DND-41 (cell line): ENCODE measurements at regions not wholly inside any gene's neighbourhood (a gene's known extent, or its start where the extent isn't known, plus 50 kb on each side); places are given as distances from the start of the nearest gene placed in this dataset.
"Not testable (repeated sequence)": the region's sequence is repeated elsewhere in the genome, so short reads cannot be mapped to it uniquely, and the experiment has no call there.

Experiments
- ATAC-seq: fragments of 200-7000 bp; cut with Tn5 transposase; 3 replicates; pipeline ENCODE4 v1.9.1; 2021; ENCODE audit warnings: low read depth; ENCODE audit not compliant: insufficient read depth
- DNase-seq: peaks from one replicate; pipeline ENCODE4 v3.0.0-alpha.2; 2020
- H2AFZ ChIP-seq: 2 replicates; pipeline ENCODE4 v1.6.0; 2012; ENCODE audit warnings: low read depth, low read length
- H3K27ac ChIP-seq: 2 replicates; pipeline ENCODE4 v1.5.1; 2012; ENCODE audit warnings: low read length, inconsistent platforms
- H3K27me3 ChIP-seq: fragments of 200-600 bp; sonication (generic); 2 replicates; pipeline ENCODE4 v1.6.0; 2012; ENCODE audit warnings: low read length, mild to moderate bottlenecking, inconsistent platforms; ENCODE audit not compliant: insufficient read depth, poor library complexity
- H3K36me3 ChIP-seq: 2 replicates; pipeline ENCODE4 v1.5.1; 2012; ENCODE audit warnings: low read length, inconsistent platforms; ENCODE audit not compliant: insufficient read depth
- H3K4me1 ChIP-seq: 2 replicates; pipeline ENCODE4 v1.5.1; 2012; ENCODE audit warnings: mild to moderate bottlenecking, low read length; ENCODE audit not compliant: insufficient read depth
- H3K4me2 ChIP-seq: 2 replicates; pipeline ENCODE4 v1.6.0; 2012; ENCODE audit warnings: mild to moderate bottlenecking, moderate library complexity, low read length, inconsistent platforms; ENCODE audit not compliant: insufficient read depth
- H3K4me3 ChIP-seq, 2 experiments: fragments of 200-600 bp in 1 of 2; shearing (Covaris generic) in 1 of 2; 2 replicates each; pipeline ENCODE4 v1.5.1; 2012 to 2016; ENCODE audit warnings: inconsistent platforms in 2 of 2, low read length in 2 of 2, mild to moderate bottlenecking in 2 of 2, low read depth in 1 of 2, moderate library complexity in 1 of 2
- H3K79me2 ChIP-seq: 2 replicates; pipeline ENCODE4 v1.6.0; 2012; ENCODE audit warnings: low read length, inconsistent platforms; ENCODE audit not compliant: insufficient read depth
- H3K9ac ChIP-seq: 2 replicates; pipeline ENCODE4 v1.6.0; 2012; ENCODE audit warnings: low read depth, mild to moderate bottlenecking, inconsistent platforms, low read length, moderate library complexity
- H3K9me3 ChIP-seq: 2 replicates; pipeline ENCODE4 v1.5.1; 2012; ENCODE audit warnings: low read length, moderate library complexity, mild to moderate bottlenecking, inconsistent platforms; ENCODE audit not compliant: insufficient read depth, severe bottlenecking
- H4K20me1 ChIP-seq: 2 replicates; pipeline ENCODE4 v1.6.0; 2012; ENCODE audit warnings: low read length; ENCODE audit not compliant: insufficient read depth
- EZH2 ChIP-seq: IDR thresholded peaks from 3 replicates; pipeline ENCODE4 v1.6.1; 2012; ENCODE audit warnings: borderline replicate concordance, low read depth, mild to moderate bottlenecking, moderate library complexity, low read length, inconsistent platforms; ENCODE audit not compliant: severe bottlenecking
- TF ChIP-seq, protein P1 (sequence below): IDR thresholded peaks from 2 replicates; pipeline ENCODE4 v1.5.1; 2012; ENCODE audit warnings: borderline replicate concordance, low read length, moderate library complexity, mild to moderate bottlenecking; ENCODE audit not compliant: poor library complexity, severe bottlenecking; ENCODE audit errors: extremely low read depth

DNA sequence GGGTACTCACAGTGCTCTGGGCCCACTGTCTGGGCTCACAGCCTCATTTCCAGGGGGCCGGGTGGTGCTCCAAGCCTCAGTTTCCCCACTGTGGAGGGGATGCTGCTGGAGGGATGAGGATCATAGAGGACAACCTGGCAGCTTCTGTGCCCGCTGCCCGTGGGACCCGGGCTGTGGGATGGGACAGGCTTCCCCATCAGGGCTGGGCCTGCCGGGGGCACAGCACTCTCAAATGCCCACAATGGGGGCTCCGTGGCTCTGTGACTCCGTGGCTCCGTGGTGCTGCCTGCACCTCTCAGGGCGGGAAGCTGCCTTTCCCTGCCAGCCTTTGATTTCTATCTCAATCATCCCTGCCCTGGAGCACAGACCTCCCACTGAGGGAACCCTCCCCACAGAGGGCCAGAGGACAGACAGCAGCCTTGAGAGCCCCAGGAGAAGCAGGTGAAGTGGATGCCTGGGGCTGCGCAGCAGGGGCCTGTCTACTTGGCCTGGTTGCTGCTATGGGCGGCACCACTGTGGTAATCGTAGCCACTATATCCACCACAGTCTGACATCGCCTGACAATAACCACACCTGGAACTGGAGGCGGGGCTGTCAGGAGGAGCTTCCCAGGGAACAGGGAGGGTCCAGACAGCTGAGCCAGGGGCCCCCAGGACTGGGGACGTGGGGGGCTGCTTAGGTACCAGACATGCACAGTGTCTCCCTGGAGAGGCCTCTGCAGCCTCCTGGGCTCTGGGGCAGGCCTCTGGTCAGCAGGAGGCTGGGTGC is 375.9 kb downstream of the TMEM121 start:
- Histone ChIP-seq H3K27ac (no peak overlapping the region), H3K36me3 (no peaks in the 10 kb centered on the region), H3K9ac (no peak overlapping the region), H3K4me3 (no peak overlapping the region), H3K9me3 (no peaks in the 10 kb centered on the region), H3K4me2 (no peak overlapping the region), H3K4me1 (no peaks in the 10 kb centered on the region), H4K20me1 (no peaks in the 10 kb centered on the region), H2AFZ (no peak overlapping the region), H3K27me3 (no peaks in the 10 kb centered on the region), H3K79me2 (no peaks in the 10 kb centered on the region)
- TF ChIP-seq, protein P1, sequence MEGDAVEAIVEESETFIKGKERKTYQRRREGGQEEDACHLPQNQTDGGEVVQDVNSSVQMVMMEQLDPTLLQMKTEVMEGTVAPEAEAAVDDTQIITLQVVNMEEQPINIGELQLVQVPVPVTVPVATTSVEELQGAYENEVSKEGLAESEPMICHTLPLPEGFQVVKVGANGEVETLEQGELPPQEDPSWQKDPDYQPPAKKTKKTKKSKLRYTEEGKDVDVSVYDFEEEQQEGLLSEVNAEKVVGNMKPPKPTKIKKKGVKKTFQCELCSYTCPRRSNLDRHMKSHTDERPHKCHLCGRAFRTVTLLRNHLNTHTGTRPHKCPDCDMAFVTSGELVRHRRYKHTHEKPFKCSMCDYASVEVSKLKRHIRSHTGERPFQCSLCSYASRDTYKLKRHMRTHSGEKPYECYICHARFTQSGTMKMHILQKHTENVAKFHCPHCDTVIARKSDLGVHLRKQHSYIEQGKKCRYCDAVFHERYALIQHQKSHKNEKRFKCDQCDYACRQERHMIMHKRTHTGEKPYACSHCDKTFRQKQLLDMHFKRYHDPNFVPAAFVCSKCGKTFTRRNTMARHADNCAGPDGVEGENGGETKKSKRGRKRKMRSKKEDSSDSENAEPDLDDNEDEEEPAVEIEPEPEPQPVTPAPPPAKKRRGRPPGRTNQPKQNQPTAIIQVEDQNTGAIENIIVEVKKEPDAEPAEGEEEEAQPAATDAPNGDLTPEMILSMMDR = no peak
- ATAC-seq (no peak), DNase-seq (no peak)

DNA sequence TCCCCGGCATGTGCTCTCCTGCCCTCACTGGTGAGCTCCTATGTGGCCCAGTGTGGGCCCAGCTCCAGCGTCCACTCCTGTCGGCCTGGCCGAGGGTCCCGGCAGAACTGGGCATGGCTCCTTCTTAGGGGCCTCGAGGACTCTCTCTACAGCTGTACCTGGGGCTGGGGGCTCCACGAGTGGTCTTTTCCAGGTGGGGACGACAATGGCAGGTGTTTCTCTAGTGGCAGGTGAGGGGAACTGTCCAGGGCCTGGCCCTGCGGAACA is 376.4 kb downstream of the TMEM121 start:
- H2AFZ ChIP-seq, H3K79me2 ChIP-seq, H3K4me2 ChIP-seq, DNase-seq, H3K4me3 ChIP-seq, ATAC-seq, H3K4me1 ChIP-seq, H3K9me3 ChIP-seq, H3K27me3 ChIP-seq, H3K27ac ChIP-seq, H4K20me1 ChIP-seq, H3K9ac ChIP-seq, H3K36me3 ChIP-seq: not testable (repeated sequence)

DNA sequence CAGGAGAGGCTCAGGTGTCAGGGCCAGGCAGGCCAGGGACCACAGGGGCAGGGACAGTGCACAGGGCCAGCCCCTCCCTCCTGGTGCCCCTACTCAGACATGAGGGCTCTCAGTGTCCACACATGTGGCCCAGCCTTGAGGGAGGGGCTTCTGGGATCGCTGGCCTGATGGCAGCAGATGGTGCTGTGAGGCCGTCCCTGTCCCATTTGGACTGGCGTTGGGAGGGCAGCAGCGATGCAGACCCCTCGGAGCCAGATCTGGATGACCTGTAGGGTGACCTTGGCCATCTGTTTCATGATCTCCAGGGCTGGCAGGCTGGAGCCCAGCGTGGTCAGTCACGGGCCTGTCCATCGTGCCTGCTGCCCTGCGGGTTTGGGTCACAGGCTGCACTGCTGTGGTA is 377.6 kb downstream of the TMEM121 start:
- Histone ChIP-seq H3K79me2 (no peaks in the 10 kb centered on the region), H4K20me1 (no peaks in the 10 kb centered on the region), H3K4me2 (no peak overlapping the region), H3K4me1 (no peaks in the 10 kb centered on the region), H2AFZ (no peak overlapping the region), H3K36me3 (no peaks in the 10 kb centered on the region), H3K9me3 (no peaks in the 10 kb centered on the region), H3K4me3 (no peak overlapping the region), H3K27ac (no peak overlapping the region), H3K9ac (no peak overlapping the region), H3K27me3 (no peaks in the 10 kb centered on the region)
- TF ChIP-seq, protein P1 = no peak
- TF ChIP-seq EZH2 = no peak
- ATAC-seq = no peak
- DNase-seq = no peak

DNA sequence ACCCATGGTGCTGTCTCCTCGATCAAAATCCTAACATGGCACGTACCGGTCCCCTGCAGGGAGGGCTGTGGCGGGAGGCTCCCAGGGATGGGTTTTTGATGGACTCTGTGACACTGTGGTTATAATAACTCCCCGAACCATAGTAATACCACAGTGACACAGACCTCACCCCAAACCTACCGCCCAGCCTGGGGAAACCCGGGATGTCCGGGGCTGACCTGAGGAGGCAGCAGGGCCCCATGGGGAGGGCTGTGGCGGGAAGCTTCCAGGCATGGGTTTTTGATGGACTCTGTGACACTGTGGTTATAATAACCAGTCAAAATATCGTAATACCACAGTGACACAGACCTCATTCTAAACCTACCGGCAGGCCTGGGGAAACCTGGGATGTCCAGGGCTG is 378.0 kb downstream of the TMEM121 start:
- Histone ChIP-seq H3K9ac (no peak overlapping the region), H2AFZ (no peak overlapping the region), H3K4me3 (no peak overlapping the region), H3K27me3 (no peaks in the 10 kb centered on the region), H4K20me1 (no peaks in the 10 kb centered on the region), H3K4me1 (no peaks in the 10 kb centered on the region), H3K9me3 (no peaks in the 10 kb centered on the region), H3K27ac (no peak overlapping the region), H3K4me2 (no peak overlapping the region), H3K36me3 (no peaks in the 10 kb centered on the region), H3K79me2 (no peaks in the 10 kb centered on the region)
- DNase-seq = no peak
- no peak for ATAC-seq
- TF ChIP-seq, protein P1 = no peak
- no peak for TF ChIP-seq EZH2
